ENCODE measurements at regions not wholly inside any gene's neighbourhood (a gene's known extent, or its start where the extent isn't known, plus 50 kb on each side); places are given as distances from the start of the nearest gene placed in this dataset.

DNA sequence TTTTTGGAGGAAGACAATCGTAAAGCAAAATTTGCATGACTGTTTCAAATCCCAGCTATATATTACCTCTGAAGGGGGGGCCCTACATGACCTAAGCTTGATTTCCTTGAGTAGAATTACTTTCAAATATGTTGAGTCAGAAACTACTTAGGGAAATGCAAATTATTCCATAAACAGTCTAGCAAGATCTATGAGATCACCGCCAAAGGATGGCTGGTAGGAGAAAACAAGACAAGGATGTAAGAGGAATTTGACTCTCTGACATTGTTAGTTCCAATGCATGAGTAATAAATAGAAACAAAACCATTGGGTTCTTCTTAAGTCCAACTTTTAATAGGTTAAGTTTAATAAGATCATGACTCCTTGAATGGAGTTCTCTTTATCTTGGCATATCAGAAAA, 561.4 kb downstream of the CDY2B start:
- TF ChIP-seq, protein P1, sequence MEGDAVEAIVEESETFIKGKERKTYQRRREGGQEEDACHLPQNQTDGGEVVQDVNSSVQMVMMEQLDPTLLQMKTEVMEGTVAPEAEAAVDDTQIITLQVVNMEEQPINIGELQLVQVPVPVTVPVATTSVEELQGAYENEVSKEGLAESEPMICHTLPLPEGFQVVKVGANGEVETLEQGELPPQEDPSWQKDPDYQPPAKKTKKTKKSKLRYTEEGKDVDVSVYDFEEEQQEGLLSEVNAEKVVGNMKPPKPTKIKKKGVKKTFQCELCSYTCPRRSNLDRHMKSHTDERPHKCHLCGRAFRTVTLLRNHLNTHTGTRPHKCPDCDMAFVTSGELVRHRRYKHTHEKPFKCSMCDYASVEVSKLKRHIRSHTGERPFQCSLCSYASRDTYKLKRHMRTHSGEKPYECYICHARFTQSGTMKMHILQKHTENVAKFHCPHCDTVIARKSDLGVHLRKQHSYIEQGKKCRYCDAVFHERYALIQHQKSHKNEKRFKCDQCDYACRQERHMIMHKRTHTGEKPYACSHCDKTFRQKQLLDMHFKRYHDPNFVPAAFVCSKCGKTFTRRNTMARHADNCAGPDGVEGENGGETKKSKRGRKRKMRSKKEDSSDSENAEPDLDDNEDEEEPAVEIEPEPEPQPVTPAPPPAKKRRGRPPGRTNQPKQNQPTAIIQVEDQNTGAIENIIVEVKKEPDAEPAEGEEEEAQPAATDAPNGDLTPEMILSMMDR (IDR thresholded peaks at IDR 0.05): no peak
- H3K4me1 ChIP-seq (ENCODE audit: control insufficient read depth, insufficient read depth, low read length): no peaks in the 10 kb centered on the region

DNA sequence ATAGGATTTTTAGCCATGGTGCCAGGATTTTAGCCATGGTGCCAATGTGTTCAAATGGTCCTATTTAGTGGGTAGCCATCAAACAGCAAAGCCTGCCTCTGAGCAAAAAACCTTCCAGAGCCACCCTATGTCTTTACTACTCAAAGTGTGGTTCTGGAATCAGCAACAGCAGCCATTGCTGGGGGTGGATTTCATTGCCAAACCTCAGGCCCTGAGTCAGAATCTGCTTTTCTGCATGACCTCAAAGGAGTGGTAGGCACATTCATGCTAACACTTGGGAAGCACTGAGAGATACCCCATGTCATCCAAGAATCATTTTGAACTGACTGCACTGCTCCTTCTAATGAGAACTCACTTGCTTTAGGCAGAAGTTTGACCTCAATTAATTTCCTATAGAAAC, 603.0 kb downstream of the CDY2B start:
- no peaks in the 10 kb centered on the region for H3K4me1 Mint-ChIP-seq

More for the DNA sequence above, 561.4 kb downstream of the CDY2B start:
- no peaks in the 10 kb centered on the region for H3K4me1 Mint-ChIP-seq
- Histone ChIP-seq H3K9me3 (ENCODE audit: control insufficient read depth, insufficient read depth, low read length) (no peaks in the 10 kb centered on the region), H3K36me3 (ENCODE audit: control insufficient read depth, insufficient read depth, low read length) (no peaks in the 10 kb centered on the region), H3K27me3 (ENCODE audit: control insufficient read depth, insufficient read depth, low read length) (no peaks in the 10 kb centered on the region), H3K4me3 (ENCODE audit: low read length) (no peak overlapping the region), H3K27ac (ENCODE audit: low read length) (no peak overlapping the region)
- intact Hi-C loops (cut with micrococcal nuclease): no loop called here
- ATAC-seq (no peak), DNase-seq (no peak)
- no peaks in the 10 kb centered on the region for H3K36me3 Mint-ChIP-seq
- WGBS (ENCODE audit: insufficient coverage): no CpG with 5 or more reads among the region's 2 CpGs
- peaks cover 0 to 9% of the 10 kb centered on the region in 2 donors for H3K9me3 Mint-ChIP-seq
- H3K4me3 Mint-ChIP-seq: no peak overlapping the region
- H3K27me3 Mint-ChIP-seq (ENCODE audit: low read depth in 2 of 2): no peaks in the 10 kb centered on the region
- H3K27ac Mint-ChIP-seq: no peak overlapping the region

DNA sequence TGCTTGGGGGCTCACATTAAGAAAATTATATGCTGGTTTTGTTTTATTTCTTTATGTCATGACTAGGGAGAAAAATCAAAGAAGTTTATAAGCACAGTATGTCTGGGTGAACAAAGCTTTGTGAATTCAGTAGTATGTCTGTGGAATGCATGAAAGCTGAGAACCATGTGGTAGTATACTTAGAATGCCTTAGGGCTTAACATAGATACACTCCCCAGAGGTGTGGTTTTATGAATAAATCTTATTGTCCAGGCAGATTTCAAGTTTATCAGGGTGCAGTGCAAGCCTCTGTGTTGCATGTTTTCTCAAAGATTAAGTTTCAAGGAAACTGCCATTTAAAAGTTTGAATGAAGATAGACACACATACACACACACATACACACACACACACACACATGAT, 620.5 kb downstream of the CDY2B start:
- intact Hi-C loops (cut with micrococcal nuclease): no loop called here
- H3K4me3 Mint-ChIP-seq: no peak overlapping the region

More for the DNA sequence above, 603.0 kb downstream of the CDY2B start:
- intact Hi-C loops (cut with micrococcal nuclease): no loop called here
- TF ChIP-seq, protein P1 (IDR thresholded peaks at IDR 0.05): no peak
- no peaks in the 10 kb centered on the region for H3K27me3 ChIP-seq (ENCODE audit: control insufficient read depth, insufficient read depth, low read length)
- no peak for DNase-seq
- Mint-ChIP-seq H3K4me3 (no peak overlapping the region), H3K9me3 (peaks cover 0 to 3% of the 10 kb centered on the region in 2 donors), H3K36me3 (no peaks in the 10 kb centered on the region), H3K27me3 (ENCODE audit: low read depth in 2 of 2) (no peaks in the 10 kb centered on the region), H3K27ac (no peak overlapping the region)
- H3K4me3 ChIP-seq (ENCODE audit: low read length): no peak overlapping the region
- no peaks in the 10 kb centered on the region for H3K4me1 ChIP-seq (ENCODE audit: control insufficient read depth, insufficient read depth, low read length)
- no peak overlapping the region for H3K27ac ChIP-seq (ENCODE audit: low read length)
- H3K36me3 ChIP-seq (ENCODE audit: control insufficient read depth, insufficient read depth, low read length): no peaks in the 10 kb centered on the region
- no peaks in the 10 kb centered on the region for H3K9me3 ChIP-seq (ENCODE audit: control insufficient read depth, insufficient read depth, low read length)
- ATAC-seq: no peak

DNA sequence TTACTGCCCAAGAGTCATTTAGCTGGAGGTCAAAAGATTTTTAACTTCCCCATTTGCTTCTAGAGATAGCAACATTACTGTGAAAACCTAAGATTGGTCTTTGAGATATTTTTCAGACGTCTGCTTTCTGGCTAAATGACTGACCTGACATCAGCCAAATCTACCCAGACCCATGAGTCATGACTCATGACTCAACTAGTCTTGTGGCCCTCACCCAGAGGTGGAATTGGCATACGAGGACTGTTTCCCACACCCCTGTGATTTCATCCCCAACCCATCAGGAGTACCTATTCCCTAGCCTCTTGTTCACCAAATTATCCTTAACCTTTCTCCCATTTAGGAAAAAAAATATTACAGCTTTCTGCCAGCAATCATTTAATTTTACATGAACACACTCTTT, 641.6 kb downstream of the CDY2B start:
- Mint-ChIP-seq H3K9me3 (peaks cover 0 to 20% of the 10 kb centered on the region in 2 donors), H3K36me3 (no peaks in the 10 kb centered on the region), H3K27me3 (ENCODE audit: low read depth in 2 of 2) (no peaks in the 10 kb centered on the region), H3K27ac (no peak overlapping the region), H3K4me3 (no peak overlapping the region), H3K4me1 (no peaks in the 10 kb centered on the region)
- H3K4me3 ChIP-seq (ENCODE audit: low read length): no peak overlapping the region
- ATAC-seq: no peak
- H3K27me3 ChIP-seq (ENCODE audit: control insufficient read depth, insufficient read depth, low read length): no peaks in the 10 kb centered on the region
- H3K36me3 ChIP-seq (ENCODE audit: control insufficient read depth, insufficient read depth, low read length): no peaks in the 10 kb centered on the region
- no peaks in the 10 kb centered on the region for H3K4me1 ChIP-seq (ENCODE audit: control insufficient read depth, insufficient read depth, low read length)
- intact Hi-C loops (cut with micrococcal nuclease): no loop called here
- no peaks in the 10 kb centered on the region for H3K9me3 ChIP-seq (ENCODE audit: control insufficient read depth, insufficient read depth, low read length)
- DNase-seq: no peak
- no peak overlapping the region for H3K27ac ChIP-seq (ENCODE audit: low read length)
- 52% methylated on average over 2 of the region's 2 CpGs for WGBS (ENCODE audit: insufficient coverage)
- TF ChIP-seq, protein P1 (IDR thresholded peaks at IDR 0.05): no peak

More for the DNA sequence above, 620.5 kb downstream of the CDY2B start:
- H3K4me1 ChIP-seq (ENCODE audit: control insufficient read depth, insufficient read depth, low read length): no peaks in the 10 kb centered on the region
- no peak overlapping the region for H3K27ac ChIP-seq (ENCODE audit: low read length)
- H3K36me3 ChIP-seq (ENCODE audit: control insufficient read depth, insufficient read depth, low read length): no peaks in the 10 kb centered on the region
- Mint-ChIP-seq H3K36me3 (no peaks in the 10 kb centered on the region), H3K27me3 (ENCODE audit: low read depth in 2 of 2) (no peaks in the 10 kb centered on the region), H3K9me3 (peaks cover 0 to 5% of the 10 kb centered on the region in 2 donors), H3K27ac (no peak overlapping the region), H3K4me1 (no peaks in the 10 kb centered on the region)
- H3K9me3 ChIP-seq (ENCODE audit: control insufficient read depth, insufficient read depth, low read length): no peaks in the 10 kb centered on the region
- no peak overlapping the region for H3K4me3 ChIP-seq (ENCODE audit: low read length)
- no peaks in the 10 kb centered on the region for H3K27me3 ChIP-seq (ENCODE audit: control insufficient read depth, insufficient read depth, low read length)
- DNase-seq: no peak
- TF ChIP-seq, protein P1 (IDR thresholded peaks at IDR 0.05): no peak
- ATAC-seq: no peak

All from natural killer cell (primary cell).